Adrenal gland (tissue), 9 donors: ENCODE measurements at regions not wholly inside any gene's neighbourhood (a gene's known extent, or its start where the extent isn't known, plus 50 kb on each side); places are given as distances from the start of the nearest gene placed in this dataset.

Source experiments
- DNase-seq, 7 donors: peaks; one replicate each; pipeline ENCODE4 v3.0.0-alpha.2; 2019 to 2020
- H3K27ac ChIP-seq, 5 donors: fragments of 200-600 bp; sonication (generic) in 4 of 5; 1 replicate in 3 of 5; 2 replicates in 2 of 5; pipeline versions ENCODE4 v1.5.1 to v1.8.0; 2016 to 2020; ENCODE audit warnings: mild to moderate bottlenecking in 1 of 5
- H3K27me3 ChIP-seq: fragments of 200-600 bp; 2 replicates; pipeline ENCODE4 v1.8.0; 2021
- H3K36me3 ChIP-seq, 2 donors: fragments of 200-600 bp; replicated peaks in 1 of 2; 1 replicate in 1 of 2; 2 replicates in 1 of 2; pipeline versions ENCODE4 v1.5.1 to v1.8.0; 2018 to 2022
- H3K4me1 ChIP-seq, 2 donors: fragments of 200-600 bp; replicated peaks in 1 of 2; 1 replicate in 1 of 2; 2 replicates in 1 of 2; pipeline versions ENCODE4 v1.5.1 to v1.8.0; 2018 to 2021
- H3K4me3 ChIP-seq, 4 donors: fragments of 200-600 bp; sonication (generic) in 3 of 4; one replicate each; pipeline ENCODE4 v1.5.1; 2016 to 2018
- H3K9me3 ChIP-seq, 3 donors: fragments of 200-600 bp; sonication (generic) in 1 of 3; replicated peaks in 1 of 3; 1 replicate in 2 of 3; 2 replicates in 1 of 3; pipeline versions ENCODE4 v1.5.1 to v1.8.0; 2016 to 2021
- CTCF ChIP-seq, 6 experiments: fragments of 450-650 bp in 4 of 6; fragments of 200-600 bp in 2 of 6; sonication (generic) in 1 of 6; IDR thresholded peaks; 1 replicate in 5 of 6; 2 replicates in 1 of 6; pipeline versions ENCODE4 v1.5.1 to v1.8.0; 2016 to 2021; ENCODE audit warnings: antibody characterized with exemption in 6 of 6, mild to moderate bottlenecking in 2 of 6, moderate library complexity in 1 of 6
- POLR2A ChIP-seq, 2 donors: fragments of 450-650 bp; IDR thresholded peaks; one replicate each; pipeline ENCODE4 v1.6.1; 2017; ENCODE audit warnings: antibody characterized with exemption in 2 of 2, mild to moderate bottlenecking in 2 of 2, moderate library complexity in 1 of 2
- WGBS, 4 donors: extraction: QIAGEN DNeasy Blood & Tissue Kit in 2 of 4; methylation state at CpG; one replicate each; pipeline versions ENCODE4 v1.1.5 to v1.1.7; 2013 to 2017; 5-methylcytosine and 5-hydroxymethylcytosine counted together
- intact Hi-C, 2 donors: fragments of 100-400 bp; cut with DNase I; formaldehyde crosslinking; loops; one replicate each; pipeline versions ENCODE4 v1.14.1 to v1.15.0; 2022 to 2023
- donor health status: healthy with polysubstance abuse.
- donor health status: Bipolar disorder and iron deficiency.
- donor health status: DM: yes; HTN: yes; CAD: no.
- donor health status: DM: no; HTN: no; CAD: no.
- donor health status: DM: no; HTN: no; CAD: no.

GRCh38 chr2:239779584-239779983 lies 245.6 kb downstream of the NDUFA10 start:
- Histone ChIP-seq H3K4me1 (peaks cover 0 to 4% of the 10 kb centered on the region in 2 donors), H3K4me3 (no peak overlapping the region), H3K36me3 (no peaks in the 10 kb centered on the region), H3K27me3 (no peaks in the 10 kb centered on the region), H3K9me3 (no peaks in the 10 kb centered on the region), H3K27ac (no peak overlapping the region)
- no peak for TF ChIP-seq CTCF (IDR thresholded peaks at IDR 0.05)
- no peak for TF ChIP-seq POLR2A (IDR thresholded peaks at IDR 0.05)
- intact Hi-C loops: no loop called here
- DNase-seq: peak in 2 of 7 donors; percentile 9 to 23
- 86 to 96% (median 92%) methylated on average over 2 to 10 of the region's 10 CpGs for WGBS, 4 donors

- peak in 1 of 7 donors; percentile 18 for DNase-seq
- TF ChIP-seq CTCF (IDR thresholded peaks at IDR 0.05): no peak
- TF ChIP-seq POLR2A (IDR thresholded peaks at IDR 0.05): no peak
- WGBS, 4 donors: 93 to 96% (median 93%) methylated on average over 6 to 13 of the region's 13 CpGs
- Histone ChIP-seq H3K36me3 (no peaks in the 10 kb centered on the region), H3K4me3 (no peak overlapping the region), H3K27me3 (no peaks in the 10 kb centered on the region), H3K4me1 (no peaks in the 10 kb centered on the region), H3K9me3 (no peaks in the 10 kb centered on the region), H3K27ac (no peak overlapping the region)
- intact Hi-C loops: no loop called here
Observed at GRCh38 chr2:239778861-239779558, 246.1 kb downstream of the NDUFA10 start.

GRCh38 chr2:239778042-239778851 lies 246.9 kb downstream of the NDUFA10 start:
- H3K4me1 ChIP-seq: no peaks in the 10 kb centered on the region
- DNase-seq: peak in 1 of 7 donors; percentile 45
- H3K4me3 ChIP-seq: no peak overlapping the region
- H3K9me3 ChIP-seq: no peaks in the 10 kb centered on the region
- H3K27ac ChIP-seq: no peak overlapping the region
- H3K36me3 ChIP-seq: no peaks in the 10 kb centered on the region
- WGBS, 4 donors: 78 to 96% (median 95%) methylated on average over 9 to 26 of the region's 26 CpGs
- TF ChIP-seq CTCF (IDR thresholded peaks at IDR 0.05): no peak
- TF ChIP-seq POLR2A (IDR thresholded peaks at IDR 0.05): no peak
- intact Hi-C loops: no loop called here
- H3K27me3 ChIP-seq: no peaks in the 10 kb centered on the region

- Histone ChIP-seq H3K9me3 (no peaks in the 10 kb centered on the region), H3K4me1 (no peaks in the 10 kb centered on the region), H3K36me3 (no peaks in the 10 kb centered on the region), H3K4me3 (no peak overlapping the region), H3K27ac (no peak overlapping the region), H3K27me3 (no peaks in the 10 kb centered on the region)
- TF ChIP-seq CTCF (IDR thresholded peaks at IDR 0.05): no peak
- TF ChIP-seq POLR2A (IDR thresholded peaks at IDR 0.05): no peak
- intact Hi-C loops: no loop called here
- peak in 1 of 7 donors; percentile 28 for DNase-seq
- 85 to 94% (median 89%) methylated on average over 5 to 11 of the region's 11 CpGs for WGBS, 4 donors
Observed at GRCh38 chr2:239777219-239777618, 247.9 kb downstream of the NDUFA10 start.
